WERI-Rb-1 (cell line): ENCODE measurements at regions not wholly inside any gene's neighbourhood (a gene's known extent, or its start where the extent isn't known, plus 50 kb on each side); places are given as distances from the start of the nearest gene placed in this dataset.

Source experiments
- DNase-seq: peaks from one replicate; pipeline ENCODE4 v3.0.0-alpha.2; 2020
- H3K27ac ChIP-seq: fragments of 250-450 bp; sonication (Bioruptor Pico); 2 replicates; pipeline ENCODE4 v1.5.1; 2020; ENCODE audit warnings: mild to moderate bottlenecking, moderate library complexity
- H3K27me3 ChIP-seq: fragments of 250-450 bp; sonication (Bioruptor Pico); 2 replicates; pipeline ENCODE4 v1.5.1; 2021; ENCODE audit warnings: mild to moderate bottlenecking, low read depth, moderate library complexity; ENCODE audit not compliant: insufficient read depth, severe bottlenecking
- H3K36me3 ChIP-seq: fragments of 250-450 bp; sonication (Bioruptor Pico); 2 replicates; pipeline ENCODE4 v1.5.1; 2020; ENCODE audit warnings: mild to moderate bottlenecking, moderate library complexity
- H3K4me3 ChIP-seq: 2 replicates; pipeline ENCODE4 v1.5.1; 2011; ENCODE audit warnings: low read depth, mild to moderate bottlenecking, control low read depth, low read length
- H3K9me3 ChIP-seq: fragments of 250-450 bp; sonication (Bioruptor Pico); 2 replicates; pipeline ENCODE4 v1.5.1; 2021; ENCODE audit warnings: mild to moderate bottlenecking, moderate library complexity; ENCODE audit not compliant: severe bottlenecking
- CTCF ChIP-seq: IDR thresholded peaks from 2 replicates; pipeline ENCODE4 v1.5.1; 2011; ENCODE audit warnings: low read depth, mild to moderate bottlenecking, control low read depth, inconsistent platforms, low read length

GRCh38 chr6:9711365-9711764 lies 703.5 kb downstream of the TFAP2A start:
- no peak for DNase-seq
- no peak overlapping the region for H3K4me3 ChIP-seq
- H3K27me3 ChIP-seq = no peaks in the 10 kb centered on the region
- H3K9me3 ChIP-seq = no peaks in the 10 kb centered on the region
- no peaks in the 10 kb centered on the region for H3K36me3 ChIP-seq
- no peak for TF ChIP-seq CTCF
- no peak overlapping the region for H3K27ac ChIP-seq

- H3K27ac ChIP-seq = no peak overlapping the region
- TF ChIP-seq CTCF = no peak
- H3K36me3 ChIP-seq = no peaks in the 10 kb centered on the region
- no peak for DNase-seq
- H3K9me3 ChIP-seq = no peaks in the 10 kb centered on the region
- no peaks in the 10 kb centered on the region for H3K27me3 ChIP-seq
- H3K4me3 ChIP-seq = no peak overlapping the region
Observed at GRCh38 chr6:9710574-9710973, 704.3 kb downstream of the TFAP2A start.

GRCh38 chr6:9708600-9708999 lies 706.3 kb downstream of the TFAP2A start:
- no peaks in the 10 kb centered on the region for H3K9me3 ChIP-seq
- no peak overlapping the region for H3K27ac ChIP-seq
- H3K36me3 ChIP-seq = no peaks in the 10 kb centered on the region
- DNase-seq = no peak
- H3K27me3 ChIP-seq = no peaks in the 10 kb centered on the region
- no peak for TF ChIP-seq CTCF
- H3K4me3 ChIP-seq = no peak overlapping the region

GRCh38 chr6:9704989-9705388 lies 709.9 kb downstream of the TFAP2A start:
- no peak for DNase-seq
- TF ChIP-seq CTCF = no peak
- Histone ChIP-seq H3K27me3 (no peaks in the 10 kb centered on the region), H3K27ac (no peak overlapping the region), H3K36me3 (no peaks in the 10 kb centered on the region), H3K4me3 (no peak overlapping the region), H3K9me3 (no peaks in the 10 kb centered on the region)

- no peaks in the 10 kb centered on the region for H3K27me3 ChIP-seq
- no peak overlapping the region for H3K4me3 ChIP-seq
- H3K27ac ChIP-seq = no peak overlapping the region
- H3K36me3 ChIP-seq = no peaks in the 10 kb centered on the region
- no peaks in the 10 kb centered on the region for H3K9me3 ChIP-seq
- no peak for DNase-seq
- TF ChIP-seq CTCF = no peak
Observed at GRCh38 chr6:9702914-9703313, 712.0 kb downstream of the TFAP2A start.

- no peaks in the 10 kb centered on the region for H3K9me3 ChIP-seq
- H3K27ac ChIP-seq = no peak overlapping the region
- peak; percentile 44 for DNase-seq
- no peaks in the 10 kb centered on the region for H3K36me3 ChIP-seq
- TF ChIP-seq CTCF = no peak
- no peak overlapping the region for H3K4me3 ChIP-seq
- no peaks in the 10 kb centered on the region for H3K27me3 ChIP-seq
Observed at GRCh38 chr6:9699888-9700287, 715.0 kb downstream of the TFAP2A start.
